GM19238 (cell line): ENCODE measurements at regions not wholly inside any gene's neighbourhood (a gene's known extent, or its start where the extent isn't known, plus 50 kb on each side); places are given as distances from the start of the nearest gene placed in this dataset.

Source experiments
- DNase-seq: peaks from one replicate; pipeline ENCODE4 v3.0.0; 2011; ENCODE audit warnings: low spot score; ENCODE audit not compliant: insufficient read length

- no peak for DNase-seq
Measured at GRCh38 chr21:35238119-35238518, 189.0 kb upstream of the RUNX1 start.

- no peak for DNase-seq
Measured at GRCh38 chr21:35237287-35237686, 188.2 kb upstream of the RUNX1 start.

GRCh38 chr21:35236090-35236489 lies 187.0 kb upstream of the RUNX1 start:
- DNase-seq = no peak

GRCh38 chr21:35234725-35235124 lies 185.6 kb upstream of the RUNX1 start:
- DNase-seq = no peak

GRCh38 chr21:35233756-35234155 lies 184.7 kb upstream of the RUNX1 start:
- no peak for DNase-seq

GRCh38 chr21:35232545-35233176 lies 183.6 kb upstream of the RUNX1 start:
- no peak for DNase-seq

GRCh38 chr21:35231090-35231489 lies 182.0 kb upstream of the RUNX1 start:
- no peak for DNase-seq

GRCh38 chr21:35229290-35229689 lies 180.2 kb upstream of the RUNX1 start:
- DNase-seq = no peak

- no peak for DNase-seq
Measured at GRCh38 chr21:35227786-35228185, 178.7 kb upstream of the RUNX1 start.

GRCh38 chr21:35226968-35227744 lies 178.1 kb upstream of the RUNX1 start:
- DNase-seq = no peak

GRCh38 chr21:35226328-35226727 lies 177.2 kb upstream of the RUNX1 start:
- no peak for DNase-seq

- DNase-seq = no peak
Measured at GRCh38 chr21:35225573-35225972, 176.5 kb upstream of the RUNX1 start.

- no peak for DNase-seq
Measured at GRCh38 chr21:35223480-35224156, 174.5 kb upstream of the RUNX1 start.

- no peak for DNase-seq
Measured at GRCh38 chr21:35222541-35222941, 173.4 kb upstream of the RUNX1 start.

GRCh38 chr21:35222021-35222420 lies 172.9 kb upstream of the RUNX1 start:
- DNase-seq = no peak

GRCh38 chr21:35220301-35220700 lies 171.2 kb upstream of the RUNX1 start:
- no peak for DNase-seq

- no peak for DNase-seq
Measured at GRCh38 chr21:35219719-35220118, 170.6 kb upstream of the RUNX1 start.

GRCh38 chr21:35219291-35219690 lies 170.2 kb upstream of the RUNX1 start:
- DNase-seq = no peak

GRCh38 chr21:35217504-35218060 lies 168.5 kb upstream of the RUNX1 start:
- DNase-seq = no peak

- DNase-seq = no peak
Measured at GRCh38 chr21:35216996-35217395, 167.9 kb upstream of the RUNX1 start.

GRCh38 chr21:35215870-35216269 lies 166.8 kb upstream of the RUNX1 start:
- DNase-seq = no peak
